Hematopoietic multipotent progenitor cell (in vitro differentiated cells): ENCODE measurements at regions not wholly inside any gene's neighbourhood (a gene's known extent, or its start where the extent isn't known, plus 50 kb on each side); places are given as distances from the start of the nearest gene placed in this dataset.
"Not testable (repeated sequence)": the region's sequence is repeated elsewhere in the genome, so short reads cannot be mapped to it uniquely, and the experiment has no call there.

Experiments used
- DNase-seq, 3 donors: peaks; one replicate each; pipeline ENCODE4 v3.0.0-alpha.2; 2011 to 2015; ENCODE audit warnings: low read depth in 2 of 3, low spot score in 2 of 3

DNA sequence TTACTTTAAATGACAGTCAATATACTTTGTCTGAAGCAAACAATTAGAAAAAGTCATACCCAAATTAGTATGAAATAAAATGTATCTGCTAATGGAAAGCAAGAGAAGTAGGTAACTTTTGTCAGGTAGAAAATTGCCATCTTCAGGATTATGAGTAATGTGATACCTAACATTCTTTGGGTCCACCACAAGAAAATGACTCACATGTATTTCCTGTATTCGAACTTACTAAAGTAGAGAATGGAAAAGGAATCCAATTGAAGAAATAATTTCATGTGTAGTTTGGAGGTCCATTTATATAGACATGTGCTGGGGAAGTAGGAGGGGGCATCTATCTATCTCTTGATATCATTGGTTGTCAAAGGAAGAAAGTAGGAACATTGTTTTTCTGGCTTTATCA is 636.2 kb upstream of the CHAC2 start:
- no peak for DNase-seq

DNA sequence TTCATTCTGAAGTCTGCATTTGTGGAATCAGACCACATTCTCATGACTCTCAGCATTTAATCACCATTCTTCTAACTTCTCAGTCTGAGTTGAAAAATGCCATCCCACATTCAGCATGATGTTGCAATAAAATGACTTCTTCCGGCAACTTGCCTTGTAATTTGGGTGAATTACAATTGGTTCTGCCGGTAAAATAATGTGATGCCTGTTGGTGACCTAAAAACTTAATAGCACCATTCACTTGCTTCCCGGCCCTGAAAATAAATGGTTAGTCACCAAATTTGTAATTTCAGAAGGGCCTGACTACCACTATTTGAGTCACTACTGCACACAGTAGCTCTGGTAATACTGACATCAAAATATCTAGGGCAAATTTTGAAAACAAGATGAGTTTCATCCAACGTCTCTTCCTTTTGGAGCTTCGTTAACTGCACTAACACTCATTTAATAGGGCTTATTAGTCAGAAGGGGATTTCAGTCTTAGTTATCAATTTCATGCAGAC is 637.1 kb upstream of the CHAC2 start:
- no peak for DNase-seq

DNA sequence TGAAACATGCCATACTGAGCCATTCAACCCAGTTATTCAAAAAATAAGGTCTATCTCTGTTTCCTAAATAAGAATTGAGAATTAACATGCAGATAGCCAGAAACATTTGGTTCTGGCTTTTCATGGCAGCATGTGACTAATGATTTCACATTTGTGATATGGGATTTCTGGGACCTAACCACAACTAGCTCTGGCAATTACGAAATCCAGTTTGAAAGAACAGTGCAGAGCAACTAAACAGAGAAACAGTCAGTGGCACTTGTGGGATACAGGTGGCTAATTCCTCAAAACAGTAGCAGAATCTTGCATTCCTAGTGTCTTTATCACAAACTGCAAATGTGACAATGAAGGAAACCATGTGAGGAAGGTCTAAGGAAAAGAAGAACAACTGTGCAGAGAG is 637.8 kb upstream of the CHAC2 start:
- no peak for DNase-seq

DNA sequence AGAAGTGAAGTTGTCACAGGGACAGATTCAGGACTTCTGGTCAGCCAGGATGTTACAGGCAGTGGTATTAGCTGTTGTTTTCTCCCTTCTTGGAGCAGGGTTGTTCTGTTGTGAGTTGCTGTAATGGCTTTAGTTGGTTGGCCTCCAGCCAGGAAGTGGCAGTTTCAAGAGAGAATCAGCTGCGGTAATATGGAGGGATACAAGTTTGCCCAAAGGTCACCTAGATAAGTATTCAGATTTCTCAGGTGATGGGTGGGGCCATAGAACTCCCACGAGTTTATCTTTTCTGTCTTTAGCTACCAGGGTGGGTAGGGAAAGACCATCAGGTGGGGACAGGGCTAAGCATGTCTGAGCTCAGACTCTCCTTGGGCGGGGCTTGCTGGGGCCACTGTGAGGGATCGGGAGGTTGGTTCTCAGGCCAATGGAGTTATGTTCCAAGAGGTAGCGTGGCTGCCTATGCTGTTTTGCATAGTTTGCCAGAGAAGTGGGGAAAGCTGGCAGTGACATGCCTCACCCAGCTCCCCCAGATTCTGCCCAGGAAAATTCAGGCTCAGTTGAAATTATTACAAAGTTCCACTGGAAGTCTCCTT is 640.4 kb upstream of the CHAC2 start:
- DNase-seq = no peak

DNA sequence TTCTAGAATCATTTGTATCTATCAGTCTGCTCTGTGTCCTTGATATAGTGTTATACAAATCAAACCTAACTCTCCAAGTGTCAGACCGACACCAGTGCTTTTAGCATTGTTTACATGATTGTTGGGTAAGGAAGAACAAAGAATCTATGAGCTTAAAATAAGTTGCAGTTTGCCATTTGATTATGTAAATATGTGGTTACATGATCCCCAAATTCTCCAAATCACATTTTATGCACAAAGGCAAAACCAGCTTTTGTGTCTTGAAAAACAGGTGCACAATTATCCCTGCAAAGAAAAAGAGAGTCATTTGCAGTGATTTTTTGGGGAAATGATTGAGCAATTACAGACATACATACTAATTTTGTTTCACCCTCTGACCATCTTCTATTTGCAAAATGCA is 652.6 kb upstream of the CHAC2 start:
- DNase-seq = no peak

DNA sequence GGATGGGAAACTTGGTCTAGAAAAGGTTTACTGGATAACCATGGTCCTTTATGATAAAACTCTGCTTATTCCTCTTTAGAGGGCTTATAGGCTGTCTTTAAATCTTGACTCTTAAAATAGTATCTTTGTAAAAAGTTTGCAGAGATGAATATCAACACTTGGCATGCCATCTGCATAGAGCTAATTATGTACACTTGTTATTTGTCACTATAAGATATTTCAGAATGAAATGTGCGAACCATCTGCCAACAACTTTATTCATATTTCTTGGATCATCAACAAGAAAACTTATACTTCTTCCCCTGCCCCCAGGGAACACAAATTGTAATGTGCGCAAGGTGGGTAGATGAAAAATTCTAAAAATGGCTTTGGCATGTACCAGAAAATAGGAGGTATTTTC is 653.0 kb upstream of the CHAC2 start:
- DNase-seq = no peak

DNA sequence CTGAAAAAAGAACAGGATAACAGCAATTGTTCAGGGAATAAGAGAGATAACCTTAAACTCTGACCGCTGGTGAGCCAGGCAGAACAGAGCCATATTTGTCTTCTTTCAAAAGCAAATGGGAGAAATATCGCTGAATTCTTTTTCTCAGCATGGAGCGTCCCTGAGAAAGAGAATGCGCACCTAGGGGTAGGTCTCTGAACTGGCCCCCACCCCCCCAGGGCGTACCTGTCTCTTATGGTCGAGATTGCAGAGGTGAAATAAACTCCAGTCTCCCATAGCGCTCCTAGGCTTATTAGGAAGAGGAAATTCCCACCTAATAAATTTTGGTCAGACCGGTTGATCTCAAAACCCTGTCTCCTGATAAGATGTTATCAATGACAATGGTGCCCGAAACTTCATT is 655.2 kb upstream of the CHAC2 start:
- not testable (repeated sequence) for DNase-seq

DNA sequence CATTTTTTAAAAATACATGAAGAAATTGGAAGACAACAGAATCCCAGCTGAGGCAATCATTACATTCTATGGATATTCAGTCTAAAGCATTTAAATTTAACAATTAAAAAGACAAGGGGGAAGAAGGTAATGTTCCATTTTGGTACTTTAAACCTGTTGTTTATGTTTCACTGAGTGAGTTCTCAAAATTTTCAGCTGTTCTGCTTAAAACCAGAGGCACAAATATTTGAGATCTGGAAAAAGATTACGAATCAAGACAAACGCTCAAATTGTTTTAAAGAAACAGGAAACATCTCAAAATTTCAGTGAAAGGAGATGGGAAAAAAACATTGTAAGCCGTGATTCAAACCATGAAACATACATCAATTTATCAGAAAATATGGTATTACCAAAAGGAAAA is 656.2 kb upstream of the CHAC2 start:
- no peak for DNase-seq

DNA sequence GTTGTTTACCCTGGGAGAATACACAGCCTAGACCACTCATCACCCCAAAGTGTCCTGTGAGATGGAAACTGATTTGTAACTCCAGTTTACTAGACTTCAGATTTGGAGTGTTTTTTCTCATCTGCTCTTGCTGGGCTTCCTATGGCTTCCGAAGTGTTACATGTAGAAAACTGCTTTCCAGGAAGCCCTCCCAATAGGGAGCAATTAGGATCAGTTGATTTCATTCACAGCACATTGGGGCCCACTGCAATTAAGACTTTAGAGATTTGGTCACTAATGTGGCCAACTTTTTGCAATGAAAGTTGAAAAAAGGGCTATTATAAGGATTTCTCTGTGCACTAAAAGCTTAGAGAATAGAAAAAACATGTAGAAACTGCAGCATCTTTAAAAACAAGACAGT is 656.6 kb upstream of the CHAC2 start:
- no peak for DNase-seq

DNA sequence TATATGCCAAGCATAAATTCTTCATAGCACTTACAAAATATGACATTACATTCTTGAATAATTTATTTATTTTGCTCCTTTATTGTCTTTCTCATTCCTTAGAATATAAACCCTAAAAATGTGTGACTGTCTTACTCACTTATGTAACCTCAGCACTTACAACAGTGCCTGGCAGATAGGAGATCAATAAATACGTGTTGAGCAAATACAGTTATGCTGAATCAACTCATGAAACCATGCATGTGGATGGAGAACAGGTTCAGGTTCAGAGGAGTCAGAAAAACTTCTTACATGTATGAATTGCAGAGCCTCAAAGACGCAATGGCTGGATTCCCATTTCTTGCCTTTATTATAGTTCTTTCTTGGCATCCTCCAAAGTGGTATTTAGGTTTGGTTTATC is 659.4 kb upstream of the CHAC2 start:
- no peak for DNase-seq

DNA sequence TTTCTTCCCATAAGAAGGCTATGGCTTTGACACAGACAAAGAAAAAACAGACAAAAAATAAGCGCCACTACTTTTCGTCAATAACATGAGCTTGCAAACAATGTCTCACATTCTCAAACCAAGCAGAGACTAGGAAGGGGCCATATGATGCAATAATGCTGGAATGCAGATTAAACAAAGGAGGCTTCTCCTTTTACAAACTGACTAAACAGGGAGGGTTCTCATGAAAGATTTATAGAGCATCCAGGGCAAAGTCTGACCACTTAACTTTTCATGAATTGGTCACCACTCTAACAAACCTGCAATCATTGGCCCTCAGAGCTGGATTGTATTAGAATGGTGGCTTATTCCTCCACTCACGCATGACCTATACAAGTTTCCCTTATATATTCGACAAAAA is 663.3 kb upstream of the CHAC2 start:
- DNase-seq = no peak

DNA sequence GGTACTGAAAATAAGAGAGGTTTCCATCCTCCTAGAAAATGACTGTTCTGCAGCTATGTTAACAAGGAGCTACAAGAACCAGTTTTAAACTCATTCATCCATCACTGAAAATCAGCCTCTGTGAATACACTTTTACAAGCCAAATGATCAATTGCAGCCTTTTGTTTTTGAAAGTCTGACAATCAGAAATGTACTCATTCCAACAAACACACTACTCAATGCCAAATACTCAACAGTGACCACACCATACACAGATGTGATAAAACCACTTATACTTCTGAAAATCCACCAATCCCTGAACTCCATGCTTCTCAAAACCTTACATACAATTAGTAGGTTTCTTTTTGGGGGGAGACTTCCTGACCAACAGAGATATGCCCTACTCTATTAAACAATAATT is 663.9 kb upstream of the CHAC2 start:
- DNase-seq = no peak

DNA sequence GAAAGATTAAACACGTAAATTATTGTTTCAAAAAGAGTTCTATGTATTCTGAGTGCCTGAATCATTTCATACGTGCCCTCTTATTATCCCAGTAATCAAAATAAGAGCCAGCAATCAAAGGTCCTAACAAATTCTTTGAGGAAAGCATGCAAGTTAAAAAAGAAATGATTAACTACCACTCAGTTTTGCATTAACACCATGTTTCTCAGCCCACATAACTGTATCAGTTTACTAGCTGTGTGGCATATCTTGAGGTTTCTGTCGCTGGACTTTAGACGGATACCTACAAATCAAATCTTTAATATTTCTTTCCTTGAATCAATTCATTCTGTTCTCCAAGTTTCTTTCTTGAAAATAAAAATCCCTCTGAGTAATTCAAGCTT is 668.9 kb upstream of the CHAC2 start:
- no peak for DNase-seq

DNA sequence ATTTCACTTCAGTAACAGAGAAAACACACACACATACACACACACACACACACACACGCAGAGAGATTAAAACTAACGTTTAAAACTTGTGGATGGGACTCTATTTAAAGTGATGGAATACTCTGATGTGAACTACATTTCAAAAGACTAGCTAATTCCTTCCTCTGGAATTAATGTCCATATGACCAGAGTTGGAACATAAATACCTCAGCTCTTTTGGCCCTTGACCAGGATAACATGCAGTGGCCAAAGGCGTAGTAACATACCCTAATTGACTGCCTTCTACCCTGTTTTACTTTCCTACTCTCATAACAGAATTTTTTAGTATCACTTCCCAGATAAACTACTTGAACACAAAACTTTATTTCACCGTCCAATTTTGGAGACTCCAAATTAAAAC is 671.3 kb upstream of the CHAC2 start:
- no peak for DNase-seq

DNA sequence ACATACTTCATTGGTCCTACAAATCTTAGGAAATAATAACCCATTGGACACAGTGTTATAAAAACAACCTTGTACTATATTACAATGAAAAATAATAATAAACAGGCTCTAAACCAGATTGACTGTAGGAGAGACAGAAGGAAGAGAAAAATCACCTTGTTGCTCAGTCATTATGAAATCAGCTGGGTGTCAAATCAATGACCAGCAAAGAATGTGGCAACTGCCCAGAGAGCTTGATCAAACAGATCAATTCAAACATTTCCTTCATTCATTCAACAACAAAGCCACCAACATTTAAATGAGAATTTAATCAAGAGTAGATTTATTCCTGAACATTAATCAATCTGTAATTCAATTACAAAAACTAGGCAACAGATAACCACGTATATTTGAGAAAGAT is 671.9 kb upstream of the CHAC2 start:
- no peak for DNase-seq

DNA sequence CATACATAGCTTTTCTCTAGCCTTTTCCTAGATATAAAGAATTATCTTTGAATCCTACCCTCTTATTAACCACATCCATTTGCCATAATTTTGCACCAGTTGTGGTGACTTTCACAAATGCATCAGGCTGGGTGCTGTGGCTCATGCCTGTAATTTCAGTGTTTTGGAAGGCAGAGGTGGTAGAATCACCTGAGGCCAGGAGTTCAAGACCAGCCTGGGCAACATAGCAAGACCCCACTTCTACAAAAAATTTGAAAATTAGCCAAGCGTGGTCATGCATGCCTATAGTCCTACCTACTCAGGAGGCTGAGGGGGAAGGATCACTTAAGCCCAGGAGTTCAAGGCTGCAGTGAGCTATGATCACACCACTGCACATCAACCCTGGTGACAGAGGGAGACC is 672.4 kb upstream of the CHAC2 start:
- no peak for DNase-seq

DNA sequence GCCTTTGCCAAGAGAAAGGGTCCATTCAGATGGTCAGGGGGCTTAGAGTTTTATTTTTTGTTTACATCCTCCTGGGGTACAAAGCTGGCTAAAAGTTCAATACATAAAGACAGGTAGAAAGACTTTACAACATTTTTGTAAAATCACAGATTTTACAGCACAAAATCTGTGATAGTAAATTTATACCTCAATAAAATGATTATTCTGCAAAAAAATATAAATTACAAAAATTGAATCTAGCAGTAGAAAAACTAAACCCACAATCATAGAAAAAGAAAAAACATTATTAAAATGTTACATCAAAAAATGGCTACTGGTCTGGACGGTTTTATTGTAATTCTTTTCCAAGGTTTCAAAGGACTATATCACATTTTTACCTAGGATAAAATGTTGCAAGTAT is 674.2 kb upstream of the CHAC2 start:
- no peak for DNase-seq

DNA sequence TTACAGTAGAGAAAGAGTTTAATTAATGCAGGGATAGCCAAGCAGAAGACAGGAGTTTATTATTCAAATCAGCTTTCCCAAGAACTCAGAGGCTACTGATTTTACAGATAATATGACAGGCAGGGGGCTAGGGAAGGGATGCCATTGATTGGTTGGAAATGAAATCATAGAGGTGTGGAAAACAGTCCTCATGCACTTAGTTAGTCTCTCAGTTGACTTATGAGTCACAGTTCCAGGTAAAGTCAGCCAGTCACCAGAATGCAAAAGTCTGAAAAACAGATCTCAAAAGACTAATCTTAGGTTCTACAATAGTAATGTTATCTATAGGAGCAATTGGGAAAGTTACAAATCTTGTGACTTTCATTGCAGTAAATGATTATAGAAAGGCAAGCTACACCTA is 676.4 kb upstream of the CHAC2 start:
- no peak for DNase-seq

DNA sequence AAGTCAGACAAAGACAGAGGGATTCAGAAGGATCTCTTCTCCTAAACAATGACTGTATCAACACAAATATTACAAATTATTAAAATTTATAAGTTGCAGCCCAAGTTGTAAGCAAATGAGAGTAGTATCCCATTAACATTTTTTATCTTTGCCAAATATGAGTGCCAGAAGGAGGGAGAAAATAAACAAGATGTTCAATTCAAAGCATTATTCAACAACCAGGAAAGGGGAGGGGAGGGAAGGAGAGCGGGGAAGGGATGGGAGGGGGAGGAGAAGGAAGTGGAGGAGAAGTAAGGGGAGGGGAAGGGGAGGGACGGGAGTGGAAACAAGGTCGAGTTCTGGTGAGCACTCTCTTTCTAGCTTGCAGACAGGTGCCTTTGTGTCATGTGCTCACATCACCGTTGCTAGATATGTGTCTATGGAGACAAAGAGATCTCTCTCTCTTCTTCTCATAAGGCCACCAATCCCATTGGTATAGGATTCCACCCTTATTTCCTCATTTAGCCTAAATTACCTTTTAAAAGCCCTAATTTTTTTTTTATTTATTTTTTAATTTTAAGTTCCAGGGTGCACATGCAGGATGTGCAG is 679.6 kb upstream of the CHAC2 start:
- no peak for DNase-seq

DNA sequence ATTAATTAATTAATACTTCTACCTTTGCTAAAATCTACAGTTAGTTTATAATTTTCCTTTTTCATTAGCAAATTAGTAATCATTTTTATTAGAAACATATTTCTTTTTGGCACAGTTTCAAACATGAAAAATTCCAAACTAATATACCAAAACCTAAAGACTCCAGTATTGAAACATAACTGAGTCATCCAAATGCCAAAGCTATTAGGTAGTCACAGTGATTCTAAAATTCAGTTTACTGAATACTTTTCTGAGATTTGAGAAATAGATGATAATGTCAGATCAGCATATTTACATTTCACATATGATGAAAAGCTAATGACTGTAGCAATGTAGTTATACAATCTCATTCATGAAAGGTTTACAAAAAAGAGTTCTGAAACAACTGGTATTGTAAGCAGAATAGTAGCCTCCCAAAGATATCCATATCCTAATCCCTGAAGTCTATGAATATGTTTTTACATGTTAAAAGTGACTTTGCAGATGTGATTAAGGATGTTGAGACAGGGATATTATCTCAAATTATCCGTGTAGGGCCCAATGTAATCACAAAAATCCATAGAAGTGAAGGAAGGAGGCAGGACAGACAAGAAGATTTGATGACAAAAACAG is 680.2 kb upstream of the CHAC2 start:
- no peak for DNase-seq

DNA sequence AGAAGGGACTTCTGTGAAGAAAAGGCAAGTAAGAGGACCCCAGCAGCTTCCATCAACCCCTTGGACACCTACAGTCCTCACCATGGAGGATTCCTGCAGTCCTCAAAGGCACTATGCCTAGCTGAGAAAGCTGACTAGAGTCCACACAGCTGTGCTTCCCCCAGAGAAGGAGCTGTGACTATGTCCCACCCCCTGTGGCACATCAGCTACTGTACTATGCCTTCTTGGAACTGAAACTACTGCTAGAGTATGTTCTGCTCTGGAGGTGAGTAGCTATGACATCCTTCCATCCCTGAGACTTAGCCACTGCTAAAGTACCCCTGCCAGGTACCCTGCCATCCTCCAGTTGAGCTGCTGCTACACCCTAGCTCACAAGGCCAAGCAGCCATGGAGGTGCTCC is 690.2 kb upstream of the CHAC2 start:
- no peak for DNase-seq

DNA sequence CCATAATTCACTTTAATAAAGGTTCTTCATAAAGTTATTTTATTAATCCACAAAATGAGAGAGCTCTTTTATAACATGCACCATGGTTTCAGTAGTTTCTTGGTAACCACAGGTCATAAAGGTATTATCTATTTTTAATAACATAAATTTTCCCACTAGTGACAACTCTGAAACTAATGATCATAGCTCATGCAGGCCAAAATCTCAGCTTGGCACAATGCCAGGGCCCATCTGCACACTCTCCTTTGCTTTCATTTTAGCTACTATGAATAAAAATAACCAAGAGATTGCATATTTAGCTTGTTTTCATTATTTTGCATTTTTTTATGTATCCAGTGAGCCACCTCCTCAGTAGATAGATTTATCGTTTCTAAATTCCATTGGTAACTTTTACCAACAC is 691.8 kb upstream of the CHAC2 start:
- DNase-seq = no peak

DNA sequence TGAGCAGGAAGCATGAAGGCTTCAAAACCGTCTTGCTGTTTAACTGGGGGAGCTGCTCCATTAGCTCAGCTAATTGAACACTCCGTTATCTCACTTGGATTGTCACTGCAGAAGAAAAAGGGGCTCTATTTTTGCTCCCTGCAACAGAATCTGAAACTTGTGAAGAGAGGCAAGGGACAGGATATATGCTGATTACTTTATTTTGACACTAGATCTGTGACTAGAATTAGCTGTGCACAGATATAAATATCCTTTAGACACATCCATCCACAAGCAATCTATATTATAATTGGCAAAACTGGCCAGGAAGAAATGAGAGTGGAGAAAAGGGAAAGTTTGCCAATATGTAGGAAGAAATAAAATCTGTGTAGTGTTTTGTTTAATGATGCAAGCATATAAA is 700.1 kb upstream of the CHAC2 start:
- DNase-seq = no peak
